ENCODE measurements at regions not wholly inside any gene's neighbourhood (a gene's known extent, or its start where the extent isn't known, plus 50 kb on each side); places are given as distances from the start of the nearest gene placed in this dataset.

- no peak overlapping the region for H3K4me3 ChIP-seq
- intact Hi-C loops (cut with DNase I; ENCODE audit: low total_unique reads) = no loop called here
- H3K36me3 ChIP-seq = no peaks in the 10 kb centered on the region
- no peaks in the 10 kb centered on the region for H3K4me1 ChIP-seq
- no peaks in the 10 kb centered on the region for H3K9me3 ChIP-seq
- DNase-seq = no peak
- no peaks in the 10 kb centered on the region for H3K27me3 ChIP-seq
- no peak overlapping the region for H3K27ac ChIP-seq
- TF ChIP-seq POLR2A (IDR thresholded peaks at IDR 0.05) = no peak
- TF ChIP-seq, protein P1, sequence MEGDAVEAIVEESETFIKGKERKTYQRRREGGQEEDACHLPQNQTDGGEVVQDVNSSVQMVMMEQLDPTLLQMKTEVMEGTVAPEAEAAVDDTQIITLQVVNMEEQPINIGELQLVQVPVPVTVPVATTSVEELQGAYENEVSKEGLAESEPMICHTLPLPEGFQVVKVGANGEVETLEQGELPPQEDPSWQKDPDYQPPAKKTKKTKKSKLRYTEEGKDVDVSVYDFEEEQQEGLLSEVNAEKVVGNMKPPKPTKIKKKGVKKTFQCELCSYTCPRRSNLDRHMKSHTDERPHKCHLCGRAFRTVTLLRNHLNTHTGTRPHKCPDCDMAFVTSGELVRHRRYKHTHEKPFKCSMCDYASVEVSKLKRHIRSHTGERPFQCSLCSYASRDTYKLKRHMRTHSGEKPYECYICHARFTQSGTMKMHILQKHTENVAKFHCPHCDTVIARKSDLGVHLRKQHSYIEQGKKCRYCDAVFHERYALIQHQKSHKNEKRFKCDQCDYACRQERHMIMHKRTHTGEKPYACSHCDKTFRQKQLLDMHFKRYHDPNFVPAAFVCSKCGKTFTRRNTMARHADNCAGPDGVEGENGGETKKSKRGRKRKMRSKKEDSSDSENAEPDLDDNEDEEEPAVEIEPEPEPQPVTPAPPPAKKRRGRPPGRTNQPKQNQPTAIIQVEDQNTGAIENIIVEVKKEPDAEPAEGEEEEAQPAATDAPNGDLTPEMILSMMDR (IDR thresholded peaks at IDR 0.05) = no peak
These were observed 72.3 kb upstream of the BNC1 start for GRCh38 chr15:83356501-83357399.

GRCh38 chr15:83358972-83359564, 74.6 kb upstream of the BNC1 start:
- intact Hi-C loops (cut with DNase I; ENCODE audit: low total_unique reads) = no loop called here
- no peak for TF ChIP-seq POLR2A (IDR thresholded peaks at IDR 0.05)
- TF ChIP-seq, protein P1 (IDR thresholded peaks at IDR 0.05) = no peak
- H3K27me3 ChIP-seq = no peaks in the 10 kb centered on the region
- no peak for DNase-seq
- no peak overlapping the region for H3K27ac ChIP-seq
- H3K4me1 ChIP-seq = no peaks in the 10 kb centered on the region
- no peak overlapping the region for H3K4me3 ChIP-seq
- H3K36me3 ChIP-seq = no peaks in the 10 kb centered on the region
- H3K9me3 ChIP-seq = no peaks in the 10 kb centered on the region

- Histone ChIP-seq H3K27ac (no peak overlapping the region), H3K36me3 (no peaks in the 10 kb centered on the region), H3K4me1 (peaks cover 0 to 6% of the 10 kb centered on the region in 2 donors), H3K9me3 (no peaks in the 10 kb centered on the region), H3K4me3 (no peak overlapping the region), H3K27me3 (no peaks in the 10 kb centered on the region)
- no peak for TF ChIP-seq POLR2A (IDR thresholded peaks at IDR 0.05)
- TF ChIP-seq, protein P1 (IDR thresholded peaks at IDR 0.05) = no peak
- intact Hi-C loops (cut with DNase I; ENCODE audit: low total_unique reads) = no loop called here
- DNase-seq = no peak
These were observed 78.2 kb upstream of the BNC1 start for GRCh38 chr15:83362706-83363105.

GRCh38 chr15:83364501-83364900, 80.0 kb upstream of the BNC1 start:
- intact Hi-C loops (cut with DNase I; ENCODE audit: low total_unique reads) = no loop called here
- no peak for DNase-seq

More at GRCh38 chr15:83364501-83364900, 80.0 kb upstream of the BNC1 start:
- no peaks in the 10 kb centered on the region for H3K27me3 ChIP-seq
- TF ChIP-seq POLR2A (IDR thresholded peaks at IDR 0.05) = no peak
- TF ChIP-seq, protein P1 (IDR thresholded peaks at IDR 0.05) = no peak
- peaks cover 0 to 6% of the 10 kb centered on the region in 2 donors for H3K4me1 ChIP-seq
- H3K27ac ChIP-seq = no peak overlapping the region
- H3K36me3 ChIP-seq = no peaks in the 10 kb centered on the region
- H3K4me3 ChIP-seq = no peak overlapping the region
- no peaks in the 10 kb centered on the region for H3K9me3 ChIP-seq

Measured in uterus (tissue), 3 donors.